ENCODE measurements at regions not wholly inside any gene's neighbourhood (a gene's known extent, or its start where the extent isn't known, plus 50 kb on each side); places are given as distances from the start of the nearest gene placed in this dataset.
"Not testable (repeated sequence)": the region's sequence is repeated elsewhere in the genome, so short reads cannot be mapped to it uniquely, and the experiment has no call there.

DNA sequence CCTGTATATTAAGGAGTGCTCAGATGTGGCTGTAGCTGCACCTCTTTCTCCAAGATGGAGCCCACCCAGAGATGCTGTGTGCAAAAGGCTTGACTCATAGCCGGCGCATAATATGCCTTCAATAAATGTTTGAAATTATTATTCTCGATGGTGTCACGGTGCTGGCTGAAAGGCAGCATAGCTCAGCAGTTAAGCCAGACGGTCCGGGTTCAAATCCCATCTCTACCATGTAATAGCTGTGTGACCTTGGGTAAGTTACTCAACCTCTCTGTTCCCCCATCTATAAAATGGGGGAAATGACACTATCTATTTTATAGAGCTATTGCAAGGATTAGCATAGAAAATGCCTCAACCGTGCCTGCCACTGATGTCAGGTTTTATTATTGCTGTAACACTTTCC lies 164.2 kb downstream of the GOSR1 start:
- H3K36me3 Mint-ChIP-seq; H3K4me1 ChIP-seq (ENCODE audit: insufficient read depth, low read length); H3K27me3 ChIP-seq (ENCODE audit: insufficient read depth, low read length); H3K27me3 Mint-ChIP-seq; POLR2A ChIA-PET (ENCODE audit: partially characterized antibody); H3K9me3 Mint-ChIP-seq; H3K4me3 ChIP-seq (ENCODE audit: low read length in 2 of 2); H3K36me3 ChIP-seq (ENCODE audit: insufficient read depth, low read length); CTCF ChIA-PET (ENCODE audit: partially characterized antibody); H3K4me1 Mint-ChIP-seq; H3K9me3 ChIP-seq (ENCODE audit: control insufficient read depth in 1 of 2, low read length in 2 of 2); intact Hi-C loops (cut with micrococcal nuclease); H3K27ac Mint-ChIP-seq; H3K27ac ChIP-seq (ENCODE audit: low read depth, low read length); DNase-seq; H3K4me3 Mint-ChIP-seq: not testable (repeated sequence)

DNA sequence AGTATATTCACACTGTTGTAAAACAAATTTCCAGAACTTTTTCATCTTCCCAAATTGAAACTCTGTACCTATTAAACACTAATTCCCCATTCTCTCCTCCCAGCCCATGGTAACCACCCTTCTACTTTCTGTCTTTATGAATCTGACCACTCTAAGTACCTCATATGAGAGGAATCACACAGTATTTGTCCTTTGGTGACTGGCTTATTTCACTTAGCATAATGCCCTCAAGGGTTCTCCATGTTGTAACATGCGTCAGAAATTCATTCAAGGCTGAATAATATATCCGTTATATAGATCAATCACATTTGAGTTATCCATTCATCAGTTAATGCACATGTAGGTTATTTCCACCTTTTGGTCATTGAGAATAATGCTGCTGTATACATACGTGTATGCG lies 162.2 kb downstream of the GOSR1 start:
- H3K4me1 ChIP-seq (ENCODE audit: insufficient read depth, low read length); POLR2A ChIA-PET (ENCODE audit: partially characterized antibody); H3K36me3 Mint-ChIP-seq; H3K27me3 ChIP-seq (ENCODE audit: insufficient read depth, low read length); DNase-seq; intact Hi-C loops (cut with micrococcal nuclease); H3K4me3 Mint-ChIP-seq; H3K9me3 Mint-ChIP-seq; H3K9me3 ChIP-seq (ENCODE audit: control insufficient read depth in 1 of 2, low read length in 2 of 2); H3K36me3 ChIP-seq (ENCODE audit: insufficient read depth, low read length); H3K27me3 Mint-ChIP-seq; H3K27ac Mint-ChIP-seq; H3K4me1 Mint-ChIP-seq; CTCF ChIA-PET (ENCODE audit: partially characterized antibody); H3K4me3 ChIP-seq (ENCODE audit: low read length in 2 of 2); H3K27ac ChIP-seq (ENCODE audit: low read depth, low read length): not testable (repeated sequence)

DNA sequence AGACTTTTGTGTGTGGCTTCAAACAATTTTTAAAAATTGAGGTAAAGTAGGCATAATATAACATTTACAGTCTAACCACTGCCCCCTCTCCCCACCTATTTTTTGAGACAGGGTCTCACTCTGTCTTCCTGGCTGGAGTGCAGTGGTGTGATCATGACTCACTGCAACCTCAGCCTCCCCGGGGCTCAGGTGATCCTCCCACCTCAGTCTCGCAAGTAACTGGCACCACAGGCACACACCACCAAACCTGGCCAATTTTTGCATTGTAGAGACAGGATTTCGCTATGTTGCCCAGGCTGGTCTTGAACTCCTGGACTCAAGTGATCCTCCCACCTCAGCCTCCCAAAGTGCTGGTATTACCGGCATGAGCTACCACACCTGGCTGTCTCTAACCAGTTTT lies 161.8 kb downstream of the GOSR1 start:
- peak overlapping the region in 1 of 7 donors; percentile 30 for H3K27ac Mint-ChIP-seq
- DNase-seq; H3K4me1 Mint-ChIP-seq; H3K4me1 ChIP-seq (ENCODE audit: insufficient read depth, low read length); H3K4me3 ChIP-seq (ENCODE audit: low read length in 2 of 2); CTCF ChIA-PET (ENCODE audit: partially characterized antibody); H3K9me3 Mint-ChIP-seq; H3K36me3 Mint-ChIP-seq; H3K27ac ChIP-seq (ENCODE audit: low read depth, low read length); H3K36me3 ChIP-seq (ENCODE audit: insufficient read depth, low read length); H3K9me3 ChIP-seq (ENCODE audit: control insufficient read depth in 1 of 2, low read length in 2 of 2); H3K27me3 ChIP-seq (ENCODE audit: insufficient read depth, low read length); intact Hi-C loops (cut with micrococcal nuclease); H3K4me3 Mint-ChIP-seq; POLR2A ChIA-PET (ENCODE audit: partially characterized antibody); H3K27me3 Mint-ChIP-seq: not testable (repeated sequence)

DNA sequence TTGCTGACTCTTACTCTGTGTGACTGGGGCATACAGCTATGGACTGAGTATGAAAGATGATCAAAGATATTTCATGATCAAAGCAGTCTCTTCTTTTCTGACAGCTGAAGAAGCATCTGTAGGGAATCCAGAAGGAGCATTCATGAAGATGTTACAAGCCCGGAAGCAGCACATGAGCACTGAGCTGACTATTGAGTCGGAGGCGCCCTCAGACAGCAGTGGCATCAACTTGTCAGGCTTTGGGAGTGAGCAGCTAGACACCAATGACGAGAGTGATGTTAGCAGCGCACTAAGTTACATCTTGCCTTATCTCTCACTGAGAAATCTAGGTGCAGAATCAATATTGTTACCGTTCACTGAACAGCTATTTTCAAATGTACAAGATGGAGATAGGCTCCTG lies 154.4 kb downstream of the GOSR1 start:
- intact Hi-C loops (cut with micrococcal nuclease); DNase-seq; H3K27ac ChIP-seq (ENCODE audit: low read depth, low read length); H3K27me3 ChIP-seq (ENCODE audit: insufficient read depth, low read length); CTCF ChIA-PET (ENCODE audit: partially characterized antibody); H3K4me3 ChIP-seq (ENCODE audit: low read length in 2 of 2); POLR2A ChIA-PET (ENCODE audit: partially characterized antibody); H3K27me3 Mint-ChIP-seq; H3K36me3 Mint-ChIP-seq; H3K9me3 ChIP-seq (ENCODE audit: control insufficient read depth in 1 of 2, low read length in 2 of 2); H3K27ac Mint-ChIP-seq; H3K4me1 ChIP-seq (ENCODE audit: insufficient read depth, low read length); H3K9me3 Mint-ChIP-seq; H3K4me3 Mint-ChIP-seq; H3K36me3 ChIP-seq (ENCODE audit: insufficient read depth, low read length); H3K4me1 Mint-ChIP-seq: not testable (repeated sequence)

DNA sequence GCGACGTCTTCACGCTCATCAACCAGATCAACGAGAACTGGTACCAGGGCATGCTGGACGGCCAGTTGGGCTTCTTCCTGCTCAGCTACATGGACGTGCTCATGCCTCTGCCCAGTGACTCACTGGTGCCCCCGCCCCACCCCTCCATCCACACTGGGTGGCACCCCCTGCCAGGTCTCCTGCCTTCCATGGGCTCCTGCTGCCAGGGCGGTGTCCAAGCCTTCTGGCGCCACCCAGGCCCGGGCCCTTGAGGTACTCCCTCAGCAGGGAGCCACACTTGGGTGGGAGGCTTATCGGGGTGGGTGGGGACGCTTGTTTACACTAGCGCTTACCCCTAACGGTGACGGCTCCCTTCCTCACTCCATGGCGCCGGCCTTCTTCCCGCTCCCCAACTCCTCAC lies 148.2 kb downstream of the GOSR1 start:
- CTCF ChIA-PET (ENCODE audit: partially characterized antibody); intact Hi-C loops (cut with micrococcal nuclease); POLR2A ChIA-PET (ENCODE audit: partially characterized antibody); H3K36me3 Mint-ChIP-seq; H3K4me1 Mint-ChIP-seq; H3K36me3 ChIP-seq (ENCODE audit: insufficient read depth, low read length); H3K27ac ChIP-seq (ENCODE audit: low read depth, low read length); H3K4me3 ChIP-seq (ENCODE audit: low read length in 2 of 2); H3K4me3 Mint-ChIP-seq; DNase-seq; H3K4me1 ChIP-seq (ENCODE audit: insufficient read depth, low read length); H3K27me3 ChIP-seq (ENCODE audit: insufficient read depth, low read length); H3K27me3 Mint-ChIP-seq; H3K9me3 Mint-ChIP-seq; H3K27ac Mint-ChIP-seq; H3K9me3 ChIP-seq (ENCODE audit: control insufficient read depth in 1 of 2, low read length in 2 of 2): not testable (repeated sequence)

DNA sequence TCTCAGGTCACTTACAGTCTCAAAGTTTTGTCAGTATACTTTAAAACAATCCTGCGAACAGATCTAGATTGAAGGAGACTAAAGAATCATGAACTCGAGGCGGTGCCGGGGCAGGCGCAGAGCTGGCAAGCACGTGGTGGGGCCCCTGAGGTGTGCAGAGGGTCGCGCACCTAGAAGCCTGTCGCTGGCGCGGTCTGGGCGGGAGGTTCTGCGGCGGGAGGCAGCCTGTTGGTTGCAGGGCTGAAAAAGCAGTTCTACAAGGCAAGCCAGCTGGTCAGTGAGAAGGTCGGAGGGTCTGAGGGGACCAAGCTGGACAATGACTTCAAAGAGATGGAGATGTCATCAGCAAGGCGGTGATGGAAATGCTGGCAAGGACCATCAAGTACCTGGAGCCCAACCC lies 147.0 kb downstream of the GOSR1 start:
- H3K9me3 Mint-ChIP-seq: not testable (repeated sequence)

DNA sequence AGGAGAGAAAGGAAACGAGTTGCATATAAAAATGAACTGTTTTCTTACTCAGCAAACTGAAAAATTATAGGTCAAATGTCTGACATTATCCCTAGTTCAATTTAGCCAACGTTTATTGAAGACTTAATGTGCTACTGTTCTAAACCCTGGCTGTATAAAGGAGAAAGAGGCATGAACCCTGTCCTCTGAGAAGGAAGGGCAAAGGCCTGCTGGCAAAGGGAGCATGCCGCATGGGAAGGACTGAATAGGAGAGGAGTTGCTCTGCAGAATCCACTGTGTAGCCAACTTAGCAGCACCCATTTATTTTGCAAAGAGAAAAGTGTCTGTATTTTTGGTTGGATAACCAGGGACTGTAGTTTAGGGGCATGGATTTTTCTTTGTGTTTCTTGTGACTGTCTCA lies 132.5 kb downstream of the GOSR1 start:
- intact Hi-C loops (cut with micrococcal nuclease); H3K4me1 Mint-ChIP-seq: not testable (repeated sequence)

More for the DNA sequence above, 147.0 kb downstream of the GOSR1 start:
- CTCF ChIA-PET (ENCODE audit: partially characterized antibody); H3K36me3 ChIP-seq (ENCODE audit: insufficient read depth, low read length); H3K9me3 ChIP-seq (ENCODE audit: control insufficient read depth in 1 of 2, low read length in 2 of 2); H3K27ac Mint-ChIP-seq; H3K27ac ChIP-seq (ENCODE audit: low read depth, low read length); DNase-seq; H3K4me3 ChIP-seq (ENCODE audit: low read length in 2 of 2); H3K4me1 Mint-ChIP-seq; H3K36me3 Mint-ChIP-seq; POLR2A ChIA-PET (ENCODE audit: partially characterized antibody); H3K4me3 Mint-ChIP-seq; intact Hi-C loops (cut with micrococcal nuclease); H3K4me1 ChIP-seq (ENCODE audit: insufficient read depth, low read length); H3K27me3 ChIP-seq (ENCODE audit: insufficient read depth, low read length); H3K27me3 Mint-ChIP-seq: not testable (repeated sequence)

DNA sequence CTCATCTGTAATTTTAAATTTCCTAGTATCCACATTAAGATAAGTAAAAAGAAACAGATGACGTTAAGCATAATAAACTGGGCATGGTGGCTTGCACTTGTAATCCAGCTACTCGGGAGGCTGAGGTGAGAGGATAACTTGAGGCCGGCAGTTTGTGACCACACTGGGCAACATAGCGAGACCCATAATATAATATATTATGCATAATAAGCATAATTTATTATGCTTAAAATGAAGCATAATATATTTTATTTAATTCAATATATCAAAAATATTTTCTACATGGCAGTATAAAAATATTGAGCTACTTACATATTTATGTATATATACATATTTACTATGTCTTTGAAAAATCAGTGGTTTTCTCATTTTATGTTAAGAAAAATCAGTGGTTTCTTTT lies 128.3 kb downstream of the GOSR1 start:
- no peak overlapping the region for H3K4me3 Mint-ChIP-seq
- H3K4me1 ChIP-seq (ENCODE audit: insufficient read depth, low read length): peaks cover 10% of the 10 kb centered on the region
- intact Hi-C loops (cut with micrococcal nuclease): no loop called here

More for the DNA sequence above, 132.5 kb downstream of the GOSR1 start:
- H3K27me3 Mint-ChIP-seq; H3K9me3 ChIP-seq (ENCODE audit: control insufficient read depth in 1 of 2, low read length in 2 of 2); H3K27me3 ChIP-seq (ENCODE audit: insufficient read depth, low read length); H3K36me3 ChIP-seq (ENCODE audit: insufficient read depth, low read length); CTCF ChIA-PET (ENCODE audit: partially characterized antibody); H3K4me3 Mint-ChIP-seq; DNase-seq; POLR2A ChIA-PET (ENCODE audit: partially characterized antibody); H3K4me3 ChIP-seq (ENCODE audit: low read length in 2 of 2); H3K9me3 Mint-ChIP-seq; H3K27ac ChIP-seq (ENCODE audit: low read depth, low read length); H3K4me1 ChIP-seq (ENCODE audit: insufficient read depth, low read length); H3K27ac Mint-ChIP-seq; H3K36me3 Mint-ChIP-seq: not testable (repeated sequence)

More for the DNA sequence above, 128.3 kb downstream of the GOSR1 start:
- Histone ChIP-seq H3K9me3 (ENCODE audit: control insufficient read depth in 1 of 2, low read length in 2 of 2) (no peaks in the 10 kb centered on the region), H3K36me3 (ENCODE audit: insufficient read depth, low read length) (no peaks in the 10 kb centered on the region), H3K27ac (ENCODE audit: low read depth, low read length) (no peak overlapping the region), H3K27me3 (ENCODE audit: insufficient read depth, low read length) (no peaks in the 10 kb centered on the region), H3K4me3 (ENCODE audit: low read length in 2 of 2) (no peak overlapping the region)
- ChIA-PET CTCF (ENCODE audit: partially characterized antibody) (no interaction called here), POLR2A (ENCODE audit: partially characterized antibody) (no interaction called here)
- DNase-seq: no peak
- peaks cover 0 to 2% (median 0%) of the 10 kb centered on the region in 8 donors for H3K9me3 Mint-ChIP-seq
- H3K36me3 Mint-ChIP-seq: peaks cover 0 to 5% of the 10 kb centered on the region in 2 donors
- no peak overlapping the region for H3K27ac Mint-ChIP-seq
- peaks cover 5 to 17% (median 11%) of the 10 kb centered on the region in 4 donors for H3K4me1 Mint-ChIP-seq
- H3K27me3 Mint-ChIP-seq: no peaks in the 10 kb centered on the region

Data from CD4-positive, alpha-beta memory T cell (primary cell).